ENCODE measurements at regions not wholly inside any gene's neighbourhood (a gene's known extent, or its start where the extent isn't known, plus 50 kb on each side); places are given as distances from the start of the nearest gene placed in this dataset.

DNA sequence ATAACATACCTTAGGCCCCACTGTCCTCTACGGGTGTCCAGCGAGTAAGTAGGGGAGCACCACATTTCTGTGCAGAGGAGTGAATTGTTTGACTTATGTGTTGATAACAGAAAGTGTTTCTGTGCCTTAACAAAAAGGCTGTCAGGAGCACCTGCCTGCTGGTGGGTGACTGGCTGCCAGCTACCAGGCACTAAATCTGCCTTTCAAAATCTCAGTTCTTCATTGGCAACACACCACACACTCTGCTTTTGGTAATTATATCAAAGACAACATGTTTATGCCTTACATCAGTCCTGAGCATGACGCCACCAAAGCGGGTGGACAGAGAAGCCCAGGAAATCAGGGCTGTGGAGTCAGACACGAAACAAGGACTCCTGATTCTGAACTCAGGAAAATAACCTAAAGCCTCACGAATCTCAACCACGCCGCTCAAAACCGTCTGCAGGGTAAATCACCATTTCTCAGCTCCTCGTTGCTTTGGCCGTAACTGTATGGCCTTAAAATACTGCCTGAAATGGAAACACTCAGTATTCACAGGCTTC, 105.2 kb upstream of the SOX1 start:
- Histone ChIP-seq H3K4me3 (ENCODE audit: extremely low read depth in 1 of 4, insufficient read depth in 2 of 4, low read depth in 3 of 4, low read length in 4 of 4) (no peak overlapping the region), H3K79me1 (ENCODE audit: low read depth, low read length) (no peaks in the 10 kb centered on the region), H3K4me2 (ENCODE audit: insufficient read depth in 1 of 2, low read depth in 2 of 2, low read length in 2 of 2) (no peak overlapping the region), H4K91ac (replicated peaks; ENCODE audit: insufficient read length, low read length) (no peak overlapping the region), H2BK120ac (replicated peaks; ENCODE audit: low read depth, low read length) (no peak overlapping the region), H4K8ac (ENCODE audit: extremely low read depth, insufficient read depth, low read length) (no peak overlapping the region), H3K9ac (replicated peaks in 1 of 4; ENCODE audit: extremely low read depth in 1 of 4, low read depth in 3 of 4, low read length in 3 of 4) (no peak overlapping the region), H2BK12ac (ENCODE audit: low read depth, low read length) (no peak overlapping the region), H3K79me2 (ENCODE audit: control insufficient read depth in 1 of 2, insufficient read depth in 2 of 2, low read length in 2 of 2) (no peaks in the 10 kb centered on the region), H3K18ac (ENCODE audit: extremely low read depth, low read length) (no peak overlapping the region), H2BK20ac (ENCODE audit: low read length) (no peak overlapping the region), H3K36me3 (ENCODE audit: control insufficient read depth in 2 of 4, insufficient read depth in 4 of 4, low read length in 3 of 4) (no peaks in the 10 kb centered on the region), H3K27me3 (replicated peaks in 1 of 4; ENCODE audit: control insufficient read depth in 3 of 4, extremely low read depth in 1 of 4, insufficient read depth in 3 of 4, low read length in 3 of 4) (no peaks in the 10 kb centered on the region), H3K9me3 (ENCODE audit: insufficient read depth in 2 of 2, low read depth in 1 of 2, low read length in 1 of 2) (no peaks in the 10 kb centered on the region), H3K23me2 (ENCODE audit: low read depth, low read length) (peaks cover 11% of the 10 kb centered on the region; the same call in 1 of the 2 replicates), H2BK15ac (ENCODE audit: low read length) (no peak overlapping the region), H3K14ac (ENCODE audit: insufficient read length) (no peak overlapping the region), H2BK5ac (ENCODE audit: low read depth, low read length) (no peak overlapping the region), H3K4me1 (replicated peaks in 1 of 4; ENCODE audit: control insufficient read depth in 3 of 4, insufficient read depth in 4 of 4, low read length in 3 of 4) (no peaks in the 10 kb centered on the region; a peak in 1 of 7 replicates), H2AFZ (ENCODE audit: low read length) (no peak overlapping the region), H3K4ac (replicated peaks; ENCODE audit: insufficient read length, low read depth, low read length) (no peak overlapping the region), H2AK5ac (ENCODE audit: low read depth, low read length) (no peak overlapping the region), H4K5ac (ENCODE audit: insufficient read length, low read depth, low read length) (no peak overlapping the region), H3K56ac (replicated peaks; ENCODE audit: insufficient read length, low read depth, low read length) (no peak overlapping the region), H4K20me1 (replicated peaks in 1 of 2; ENCODE audit: control insufficient read depth in 1 of 2, insufficient read depth in 2 of 2, low read length in 2 of 2) (no peaks in the 10 kb centered on the region), H3K23ac (ENCODE audit: insufficient read length) (no peak overlapping the region), H3K27ac (ENCODE audit: low read depth, low read length) (no peak overlapping the region)
- WGBS, 2 experiments (ENCODE audit: extremely low coverage in 1 of 2, insufficient coverage in 1 of 2, insufficient read length in 1 of 2, insufficient replicate concordance in 2 of 2, low coverage in 1 of 2, low lambda C conversion rate in 2 of 2, missing lambda C conversion rate in 1 of 2), result 92% methylated on average over 11 of the region's 11 CpGs; no CpG with 5 or more reads in 1 of the 2 experiments
- POLR2A ChIA-PET (ENCODE audit: partially characterized antibody), result no interaction called here
- no peak for FAIRE-seq
- no peak for DNase-seq (ENCODE audit: low read depth in 1 of 2, low spot score in 2 of 2)
- CTCF ChIA-PET (ENCODE audit: partially characterized antibody), result interaction anchor here (0.6 to 1.7 kb wide), 2 partner anchors 62 to 102 kb away, joined by 3 read pairs; no protein-coding TSS in a partner anchor
- TF ChIP-seq SP2 (IDR thresholded peaks at IDR 0.05; ENCODE audit: low read length) (no peak), CHD1 (IDR thresholded peaks at IDR 0.05; ENCODE audit: low read depth, low read length) (no peak), SAP30 (IDR thresholded peaks at IDR 0.05; ENCODE audit: insufficient read depth, insufficient replicate concordance, low read length) (no peak)
